AG04449 (cell line): ENCODE measurements at regions not wholly inside any gene's neighbourhood (a gene's known extent, or its start where the extent isn't known, plus 50 kb on each side); places are given as distances from the start of the nearest gene placed in this dataset.

Experiments used
- CTCF ChIA-PET: fragments of 350-600 bp; formaldehyde crosslinking; extraction: SDS; loops from one replicate; lab custom pipeline; 2021; ENCODE audit warnings: antibody characterized with exemption; lab: Yijun Ruan, JAX
- POLR2A ChIA-PET: fragments of 400-600, 350-600 bp; formaldehyde crosslinking; extraction: SDS; loops from one replicate; lab custom pipeline; 2020; ENCODE audit warnings: antibody characterized with exemption, inconsistent platforms; lab: Yijun Ruan, JAX
- DNase-seq: peaks from one replicate; pipeline ENCODE4 v3.0.0-alpha.2; 2010; ENCODE audit warnings: low read depth, low spot score
- H3K4me3 ChIP-seq: 2 replicates; pipeline ENCODE4 v1.5.1; 2011; ENCODE audit warnings: low read depth, mild to moderate bottlenecking, control low read depth, low read length
- TF ChIP-seq, protein P1 (sequence below): IDR thresholded peaks from one replicate; pipeline ENCODE4 v1.5.1; 2011; ENCODE audit warnings: mild to moderate bottlenecking, moderate library complexity, low read length, control low read depth, inconsistent platforms; ENCODE audit not compliant: insufficient read depth; ENCODE audit errors: missing control alignments

DNA sequence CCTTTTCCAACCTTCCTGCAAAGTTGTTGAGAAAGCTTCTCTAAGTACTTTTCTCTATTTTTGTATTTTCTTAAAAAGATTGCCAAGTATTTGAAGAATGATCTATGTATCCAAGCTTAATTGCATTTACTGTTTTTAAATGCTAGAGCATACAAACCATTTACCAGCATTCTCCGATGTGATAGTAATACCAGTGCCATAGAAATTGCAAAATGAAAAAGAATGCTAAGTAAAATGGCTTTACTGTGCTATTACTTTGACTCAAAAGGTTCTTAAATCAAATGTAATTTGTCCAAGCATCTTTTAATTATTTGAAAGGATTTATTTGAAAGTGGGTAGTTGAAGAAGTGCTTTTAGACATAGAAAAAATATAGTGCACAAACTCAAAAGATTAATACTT lies 1183.2 kb downstream of the RAPGEF2 start:
- ChIA-PET CTCF (no interaction called here), POLR2A (no interaction called here)
- no peak for DNase-seq
- no peak overlapping the region for H3K4me3 ChIP-seq
- TF ChIP-seq, protein P1, sequence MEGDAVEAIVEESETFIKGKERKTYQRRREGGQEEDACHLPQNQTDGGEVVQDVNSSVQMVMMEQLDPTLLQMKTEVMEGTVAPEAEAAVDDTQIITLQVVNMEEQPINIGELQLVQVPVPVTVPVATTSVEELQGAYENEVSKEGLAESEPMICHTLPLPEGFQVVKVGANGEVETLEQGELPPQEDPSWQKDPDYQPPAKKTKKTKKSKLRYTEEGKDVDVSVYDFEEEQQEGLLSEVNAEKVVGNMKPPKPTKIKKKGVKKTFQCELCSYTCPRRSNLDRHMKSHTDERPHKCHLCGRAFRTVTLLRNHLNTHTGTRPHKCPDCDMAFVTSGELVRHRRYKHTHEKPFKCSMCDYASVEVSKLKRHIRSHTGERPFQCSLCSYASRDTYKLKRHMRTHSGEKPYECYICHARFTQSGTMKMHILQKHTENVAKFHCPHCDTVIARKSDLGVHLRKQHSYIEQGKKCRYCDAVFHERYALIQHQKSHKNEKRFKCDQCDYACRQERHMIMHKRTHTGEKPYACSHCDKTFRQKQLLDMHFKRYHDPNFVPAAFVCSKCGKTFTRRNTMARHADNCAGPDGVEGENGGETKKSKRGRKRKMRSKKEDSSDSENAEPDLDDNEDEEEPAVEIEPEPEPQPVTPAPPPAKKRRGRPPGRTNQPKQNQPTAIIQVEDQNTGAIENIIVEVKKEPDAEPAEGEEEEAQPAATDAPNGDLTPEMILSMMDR = no peak

DNA sequence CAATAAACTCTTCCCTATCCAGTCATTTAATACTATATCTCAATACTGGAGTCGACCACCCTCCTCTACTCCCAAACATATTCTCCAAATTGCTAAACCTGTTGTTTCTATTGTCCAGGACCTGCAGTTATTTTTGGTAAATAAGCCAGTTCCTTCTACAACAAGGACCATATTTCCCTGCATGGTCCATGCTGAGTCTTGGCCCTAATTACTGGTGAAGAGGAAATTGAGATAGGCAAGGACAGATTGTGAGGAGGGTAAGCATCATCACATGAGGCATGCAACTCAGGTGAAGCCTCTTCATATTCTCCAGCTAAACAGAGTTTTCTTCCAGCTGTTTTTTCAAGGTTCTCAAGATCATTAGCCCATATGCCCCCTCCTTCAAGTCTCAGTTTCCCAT lies 1193.6 kb downstream of the RAPGEF2 start:
- DNase-seq = no peak
- POLR2A ChIA-PET = no interaction called here
- CTCF ChIA-PET = no interaction called here
- TF ChIP-seq, protein P1 = no peak
- H3K4me3 ChIP-seq = no peak overlapping the region

DNA sequence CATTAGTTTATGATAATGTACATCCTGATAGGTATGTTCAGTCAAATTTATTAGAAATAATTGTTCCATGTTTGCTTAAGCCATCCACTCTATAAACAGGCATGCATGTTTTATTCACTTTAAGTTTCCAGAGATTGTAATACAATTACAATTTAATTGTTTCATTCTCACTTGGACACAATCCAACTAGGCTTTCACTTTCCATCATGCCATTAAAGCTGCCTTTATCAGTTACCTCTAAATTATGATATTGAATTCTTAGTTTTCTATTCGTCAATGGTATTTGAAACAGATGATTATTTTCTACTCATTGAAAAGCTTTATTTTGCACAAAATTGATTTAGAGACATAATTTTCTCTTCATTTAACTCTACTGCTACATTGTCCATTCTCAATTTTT lies 1196.3 kb downstream of the RAPGEF2 start:
- POLR2A ChIA-PET = no interaction called here
- CTCF ChIA-PET = no interaction called here
- no peak overlapping the region for H3K4me3 ChIP-seq
- TF ChIP-seq, protein P1 = no peak
- DNase-seq = no peak

DNA sequence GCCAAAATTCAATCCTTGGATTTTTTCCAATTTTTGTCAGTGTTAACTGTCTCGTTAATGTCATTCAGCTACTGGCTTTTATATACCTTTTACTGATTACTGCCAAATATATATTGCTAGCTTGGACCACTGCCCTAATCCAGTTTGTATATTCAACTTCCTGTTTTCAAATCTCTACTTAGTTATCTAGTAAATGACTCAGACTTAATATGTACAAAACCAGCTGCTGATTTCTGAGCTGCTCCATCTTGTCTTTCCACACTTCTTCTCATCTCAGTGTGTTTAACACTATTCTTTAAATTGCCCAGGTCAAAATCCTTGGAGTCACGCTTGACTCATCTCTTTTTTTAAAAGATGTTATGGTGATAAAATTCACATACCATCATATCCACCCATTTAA lies 1196.7 kb downstream of the RAPGEF2 start:
- TF ChIP-seq, protein P1 = no peak
- DNase-seq = no peak
- ChIA-PET CTCF (no interaction called here), POLR2A (no interaction called here)
- H3K4me3 ChIP-seq = no peak overlapping the region

DNA sequence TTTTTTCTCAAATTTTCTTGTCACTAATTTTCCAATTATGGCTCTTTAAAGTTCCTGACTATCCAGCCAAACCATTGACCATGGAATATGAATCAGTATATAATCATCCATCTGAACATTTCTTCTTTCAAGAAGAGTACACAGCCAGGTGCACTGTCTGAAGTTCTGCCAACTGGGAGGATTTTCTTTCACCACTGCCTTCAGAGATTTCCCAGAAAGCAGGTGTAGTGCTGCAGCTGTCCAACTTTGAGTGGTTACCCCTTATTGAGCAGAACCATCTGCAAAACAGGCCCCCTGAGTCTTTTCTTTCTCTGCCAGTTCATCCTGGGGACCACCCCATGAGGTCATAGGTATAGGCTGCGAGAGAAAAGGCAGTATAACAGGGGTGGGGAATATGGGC lies 1213.2 kb downstream of the RAPGEF2 start:
- ChIA-PET CTCF (no interaction called here), POLR2A (no interaction called here)
- DNase-seq = no peak
- H3K4me3 ChIP-seq = no peak overlapping the region
- TF ChIP-seq, protein P1 = no peak

DNA sequence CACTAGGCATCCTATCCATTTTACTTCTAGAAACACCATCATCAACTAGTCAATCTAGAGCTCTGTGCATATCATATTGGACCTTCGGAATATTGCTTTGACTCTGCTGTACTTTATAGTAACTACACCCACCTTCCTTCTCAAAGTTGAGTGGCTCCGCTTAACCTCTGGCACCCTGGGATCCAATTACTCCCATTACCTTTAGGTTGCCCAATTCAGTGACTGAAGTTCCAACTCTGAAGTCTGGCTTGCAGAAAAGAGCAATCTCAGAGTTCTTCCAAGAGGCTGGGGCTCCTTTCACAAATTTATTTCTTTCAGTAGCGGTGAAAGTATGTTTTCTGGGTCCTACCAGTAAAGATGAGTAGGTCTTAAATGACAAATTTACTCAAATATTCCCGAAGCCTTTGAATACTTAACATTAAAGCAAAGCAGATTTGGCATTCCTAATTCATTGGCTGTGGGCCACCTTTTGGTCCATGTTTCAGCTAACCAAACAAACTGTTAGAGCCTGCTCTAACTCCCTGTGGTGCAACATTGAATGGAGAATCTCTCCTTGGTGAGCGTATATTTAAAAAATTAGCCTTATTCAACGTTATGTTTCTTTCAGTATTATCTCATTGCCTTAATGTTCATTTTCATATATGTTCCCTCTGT lies 1215.8 kb downstream of the RAPGEF2 start:
- DNase-seq = no peak

More for the DNA sequence above, 1215.8 kb downstream of the RAPGEF2 start:
- H3K4me3 ChIP-seq = no peak overlapping the region
- TF ChIP-seq, protein P1 = no peak
- ChIA-PET CTCF (no interaction called here), POLR2A (no interaction called here)
